ENCODE measurements at regions not wholly inside any gene's neighbourhood (a gene's known extent, or its start where the extent isn't known, plus 50 kb on each side); places are given as distances from the start of the nearest gene placed in this dataset.

DNA sequence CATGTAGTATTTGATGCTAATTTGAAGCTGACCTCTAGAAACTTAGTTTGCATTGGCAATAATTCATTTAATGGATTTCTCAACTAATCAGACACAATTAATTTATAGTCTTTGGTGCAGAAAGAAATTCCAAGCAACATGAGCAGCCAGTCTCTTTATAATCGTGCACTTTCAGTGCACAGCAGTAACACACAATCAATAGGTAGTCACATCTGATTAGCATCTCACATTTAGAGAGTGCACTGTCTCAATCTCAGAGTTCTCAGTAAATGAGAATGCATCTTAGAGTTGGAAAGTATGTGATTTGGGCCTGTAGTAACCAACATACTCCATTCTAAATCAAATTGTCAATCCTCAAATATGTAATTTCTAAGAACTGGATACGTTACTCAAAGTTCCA lies 377.6 kb downstream of the POM121L12 start:
- TF ChIP-seq POLR2AphosphoS5 (IDR thresholded peaks at IDR 0.05; ENCODE audit: low read depth) (no peak), CTCF (IDR thresholded peaks at IDR 0.05; ENCODE audit: insufficient read depth, low read length) (no peak), GABPA (IDR thresholded peaks at IDR 0.05; ENCODE audit: low read depth) (no peak)

All from HL-60 (cell line).